A673 (cell line): ENCODE measurements at regions not wholly inside any gene's neighbourhood (a gene's known extent, or its start where the extent isn't known, plus 50 kb on each side); places are given as distances from the start of the nearest gene placed in this dataset.

ENCODE experiments used
- BruUV-seq: library from RNA; stranded (reverse); fragments of 400-500 nt; replicated peaks from 2 replicates; lab custom pipeline; 2021; lab: Mats Ljungman, UMichigan
- CTCF ChIA-PET: fragments of 300-600 bp; sonication (Branson Sonifier 250); formaldehyde crosslinking; loops from one replicate; lab custom pipeline; 2022; ENCODE audit warnings: antibody characterized with exemption; lab: Charles Lee
- POLR2A ChIA-PET: fragments of 300-600 bp; sonication (Branson Sonifier 250); formaldehyde crosslinking; loops from one replicate; lab custom pipeline; 2022; ENCODE audit warnings: antibody characterized with exemption; ENCODE audit not compliant: low non-redundant PET; lab: Charles Lee
- DNase-seq: peaks from one replicate; pipeline ENCODE4 v3.0.0-alpha.2; 2015; ENCODE audit warnings: low spot score
- H3K27ac ChIP-seq: fragments of 200-600 bp; sonication (generic); 2 replicates; pipeline ENCODE4 v1.5.1; 2016; ENCODE audit warnings: mixed run types, low read depth, mild to moderate bottlenecking, mixed read lengths, antibody characterized with exemption, low read length; ENCODE audit not compliant: poor library complexity, severe bottlenecking
- H3K27me3 ChIP-seq: fragments of 200-600 bp; sonication (generic); replicated peaks from 2 replicates; pipeline ENCODE4 v1.6.1; 2017; ENCODE audit warnings: mixed run types, low read depth, mild to moderate bottlenecking, mixed read lengths, antibody characterized with exemption, low read length; ENCODE audit not compliant: insufficient read depth, poor library complexity
- H3K36me3 ChIP-seq: fragments of 200-600 bp; sonication (generic); 2 replicates; pipeline ENCODE4 v1.6.1; 2016; ENCODE audit warnings: mixed run types, mild to moderate bottlenecking, mixed read lengths, antibody characterized with exemption, low read length; ENCODE audit not compliant: insufficient read depth, poor library complexity, severe bottlenecking
- H3K4me1 ChIP-seq: fragments of 200-600 bp; sonication (generic); 2 replicates; pipeline ENCODE4 v1.6.1; 2017; ENCODE audit warnings: mixed run types, mild to moderate bottlenecking, mixed read lengths, antibody characterized with exemption, low read length; ENCODE audit not compliant: insufficient read depth, poor library complexity, severe bottlenecking
- H3K4me3 ChIP-seq: fragments of 200-600 bp; sonication (generic); 2 replicates; pipeline ENCODE4 v1.5.1; 2016; ENCODE audit warnings: low read depth, mixed run types, mild to moderate bottlenecking, mixed read lengths, low read length; ENCODE audit not compliant: poor library complexity, severe bottlenecking
- H3K9me3 ChIP-seq: fragments of 200-600 bp; sonication (generic); 2 replicates; pipeline ENCODE4 v1.6.1; 2016; ENCODE audit warnings: mixed run types, low read depth, mild to moderate bottlenecking, mixed read lengths, antibody characterized with exemption, low read length; ENCODE audit not compliant: poor library complexity, severe bottlenecking
- EZH2 ChIP-seq: fragments of 200-600 bp; sonication (generic); IDR thresholded peaks from 2 replicates; pipeline ENCODE4 v1.6.1; 2017; ENCODE audit warnings: borderline replicate concordance, low read depth, mild to moderate bottlenecking, mixed read lengths, antibody characterized with exemption, low read length; ENCODE audit not compliant: poor library complexity, severe bottlenecking
- intact Hi-C: fragments of 100-400 bp; cut with micrococcal nuclease; formaldehyde crosslinking; loops from one replicate; pipeline ENCODE4 v1.10.0; 2022; ENCODE audit not compliant: unreplicated experiment
- TF ChIP-seq, protein P1 (sequence below): fragments of 300-800, 200-600 bp; sonication (generic); conservative IDR thresholded peaks from 2 replicates; pipeline ENCODE4 v1.5.1; 2017; ENCODE audit warnings: low read depth, mild to moderate bottlenecking, antibody characterized with exemption, low read length, moderate library complexity, mixed read lengths

DNA sequence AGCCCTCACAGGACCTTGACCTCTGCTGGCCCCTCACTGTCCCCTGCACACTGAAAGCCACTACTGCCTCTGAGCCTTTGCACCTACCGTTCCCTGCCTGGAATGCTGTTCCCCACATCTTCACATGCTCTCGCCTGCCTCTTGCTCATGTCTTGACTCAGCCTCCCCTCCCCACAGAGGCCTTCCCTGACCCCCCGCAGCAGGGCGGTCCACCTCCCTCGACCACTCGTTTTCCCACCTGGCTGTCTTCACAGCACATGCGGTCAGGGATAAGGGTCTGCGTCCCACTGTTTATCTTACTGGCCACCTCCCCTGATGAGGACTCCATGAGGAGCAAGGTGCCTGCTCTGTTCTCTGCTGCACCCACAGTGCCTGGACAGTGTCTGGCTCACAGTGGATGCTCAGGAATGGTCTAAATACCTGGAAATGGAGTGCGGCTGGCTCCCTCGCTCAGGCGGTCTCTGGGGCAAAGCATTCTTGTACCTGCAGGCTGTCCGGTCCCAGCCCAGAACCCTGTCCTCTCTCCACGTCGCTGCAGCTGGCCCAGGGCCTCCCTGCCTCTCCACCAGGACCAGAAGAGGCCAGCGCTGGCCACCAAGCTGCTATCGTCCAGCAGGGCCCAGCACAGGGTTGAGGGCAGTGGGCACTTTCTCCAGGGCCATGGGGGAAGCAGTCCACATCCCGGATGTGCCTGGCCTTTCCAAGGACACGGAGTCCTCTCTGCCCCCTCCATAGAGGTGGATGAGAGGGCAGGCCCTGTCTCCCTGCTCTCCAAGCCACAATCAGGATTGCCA is 107.4 kb downstream of the NCOR2 start:
- CTCF ChIA-PET = no interaction called here
- intact Hi-C loops = loop anchor here (5.0 kb wide), 2 partner anchors 107 to 302 kb away; partner anchors contain the start of gene NCOR2
- Histone ChIP-seq H3K4me3 (no peak overlapping the region), H3K36me3 (peaks cover 37% of the 10 kb centered on the region), H3K4me1 (peaks cover 57% of the 10 kb centered on the region), H3K27ac (no peak overlapping the region), H3K9me3 (peaks cover 5% of the 10 kb centered on the region), H3K27me3 (no peaks in the 10 kb centered on the region)
- TF ChIP-seq EZH2 = no peak
- TF ChIP-seq, protein P1, sequence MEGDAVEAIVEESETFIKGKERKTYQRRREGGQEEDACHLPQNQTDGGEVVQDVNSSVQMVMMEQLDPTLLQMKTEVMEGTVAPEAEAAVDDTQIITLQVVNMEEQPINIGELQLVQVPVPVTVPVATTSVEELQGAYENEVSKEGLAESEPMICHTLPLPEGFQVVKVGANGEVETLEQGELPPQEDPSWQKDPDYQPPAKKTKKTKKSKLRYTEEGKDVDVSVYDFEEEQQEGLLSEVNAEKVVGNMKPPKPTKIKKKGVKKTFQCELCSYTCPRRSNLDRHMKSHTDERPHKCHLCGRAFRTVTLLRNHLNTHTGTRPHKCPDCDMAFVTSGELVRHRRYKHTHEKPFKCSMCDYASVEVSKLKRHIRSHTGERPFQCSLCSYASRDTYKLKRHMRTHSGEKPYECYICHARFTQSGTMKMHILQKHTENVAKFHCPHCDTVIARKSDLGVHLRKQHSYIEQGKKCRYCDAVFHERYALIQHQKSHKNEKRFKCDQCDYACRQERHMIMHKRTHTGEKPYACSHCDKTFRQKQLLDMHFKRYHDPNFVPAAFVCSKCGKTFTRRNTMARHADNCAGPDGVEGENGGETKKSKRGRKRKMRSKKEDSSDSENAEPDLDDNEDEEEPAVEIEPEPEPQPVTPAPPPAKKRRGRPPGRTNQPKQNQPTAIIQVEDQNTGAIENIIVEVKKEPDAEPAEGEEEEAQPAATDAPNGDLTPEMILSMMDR = no peak
- POLR2A ChIA-PET = no interaction called here
- no peak for DNase-seq
- BruUV-seq = no TSS peak

DNA sequence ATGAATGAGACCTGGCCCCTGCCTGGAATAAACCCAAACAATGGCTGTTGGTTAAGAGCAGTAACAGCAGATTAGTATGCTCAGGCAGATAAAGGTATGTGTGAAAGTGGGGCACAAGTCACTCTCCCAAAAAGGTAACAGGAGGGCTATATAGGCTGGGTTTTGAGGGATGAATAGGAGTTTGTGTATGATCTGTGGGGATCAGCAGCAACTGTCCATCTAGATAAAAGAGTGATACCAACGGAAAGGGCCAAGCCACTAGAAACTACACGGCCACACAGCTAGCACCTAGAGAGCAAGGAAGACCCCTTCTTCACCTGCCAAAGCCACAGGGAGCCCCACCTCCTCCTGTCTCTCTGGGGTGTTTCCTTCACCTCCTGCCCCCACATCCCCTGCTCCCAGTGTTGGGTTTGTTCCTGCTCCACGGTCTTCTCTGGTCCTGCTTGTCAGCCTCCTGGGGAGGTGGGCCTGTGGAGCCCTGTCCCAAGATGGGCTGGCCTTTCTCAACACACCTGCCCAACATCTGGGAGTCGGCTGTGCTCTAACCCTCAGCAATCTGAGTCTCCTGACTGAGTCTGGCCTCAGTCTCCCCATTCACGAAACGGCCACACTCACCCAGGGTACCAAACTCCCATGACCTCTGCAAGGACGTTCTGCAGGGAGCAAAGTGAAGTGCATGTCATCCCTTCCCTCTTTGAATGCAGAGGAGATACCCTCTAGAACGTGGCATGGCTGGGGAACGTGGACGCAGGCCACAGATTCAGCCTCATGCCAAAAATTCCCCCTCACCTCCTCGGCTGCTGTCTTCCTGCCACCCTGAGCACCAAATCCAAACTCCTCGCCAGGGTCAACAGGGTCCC is 108.2 kb downstream of the NCOR2 start:
- no peak overlapping the region for H3K4me3 ChIP-seq
- BruUV-seq = no TSS peak
- POLR2A ChIA-PET = no interaction called here
- H3K36me3 ChIP-seq = peaks cover 32% of the 10 kb centered on the region
- peaks cover 57% of the 10 kb centered on the region for H3K4me1 ChIP-seq
- H3K27me3 ChIP-seq = no peaks in the 10 kb centered on the region
- CTCF ChIA-PET = no interaction called here
- TF ChIP-seq, protein P1 = no peak
- TF ChIP-seq EZH2 = no peak
- DNase-seq = no peak
- intact Hi-C loops = no loop called here
- H3K9me3 ChIP-seq = no peaks in the 10 kb centered on the region
- no peak overlapping the region for H3K27ac ChIP-seq

DNA sequence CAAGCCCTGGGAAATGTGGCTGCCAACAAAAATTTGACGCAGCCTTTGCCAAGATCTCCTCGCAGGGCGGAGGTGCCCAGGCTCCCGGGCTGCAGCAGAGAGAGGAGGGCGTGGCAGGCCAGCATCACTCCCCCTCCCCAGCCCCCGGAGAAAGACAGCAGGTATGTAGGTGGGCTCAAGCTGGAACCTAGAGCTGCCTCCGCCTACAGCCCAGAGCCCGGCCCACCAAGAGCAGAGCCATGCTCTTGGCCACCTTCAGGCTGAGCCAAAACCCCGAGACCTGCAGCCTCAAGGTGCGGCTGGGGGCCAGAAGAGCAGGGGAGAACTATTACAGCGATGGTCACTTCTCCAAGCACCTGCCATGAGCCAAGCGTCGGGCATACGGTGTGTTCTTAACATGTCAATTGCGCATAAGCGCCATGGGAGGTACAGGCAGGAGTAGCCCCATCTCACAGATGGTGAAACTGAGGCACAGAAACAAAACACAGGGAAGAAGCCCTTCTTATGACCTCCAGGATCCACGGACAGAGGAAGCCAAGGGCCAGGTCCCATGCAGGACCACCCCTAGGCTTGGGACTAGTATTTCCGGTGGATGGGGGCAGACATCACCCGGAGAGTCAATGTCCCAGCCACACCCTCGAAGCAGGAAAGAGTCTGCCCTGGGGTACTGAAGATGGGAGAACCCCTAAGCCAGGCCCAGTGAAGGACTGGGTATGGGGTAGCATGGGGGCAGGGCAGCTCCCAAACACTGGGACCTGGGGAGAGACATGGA is 109.0 kb downstream of the NCOR2 start:
- H3K36me3 ChIP-seq = peaks cover 32% of the 10 kb centered on the region
- CTCF ChIA-PET = no interaction called here
- no peaks in the 10 kb centered on the region for H3K27me3 ChIP-seq
- no peak for DNase-seq
- BruUV-seq = no TSS peak
- H3K27ac ChIP-seq = peak overlapping the region; percentile 83
- H3K9me3 ChIP-seq = no peaks in the 10 kb centered on the region
- peaks cover 58% of the 10 kb centered on the region for H3K4me1 ChIP-seq
- TF ChIP-seq, protein P1 = no peak
- no peak for TF ChIP-seq EZH2
- POLR2A ChIA-PET = no interaction called here
- intact Hi-C loops = no loop called here
- H3K4me3 ChIP-seq = no peak overlapping the region
